ENCODE measurements at regions not wholly inside any gene's neighbourhood (a gene's known extent, or its start where the extent isn't known, plus 50 kb on each side); places are given as distances from the start of the nearest gene placed in this dataset.
"Not testable (repeated sequence)": the region's sequence is repeated elsewhere in the genome, so short reads cannot be mapped to it uniquely, and the experiment has no call there.

- DNase-seq (ENCODE audit: low read depth), result no peak
Measured at GRCh38 chr6:8905757-8906156, 470.4 kb upstream of the SLC35B3 start.

- no peak for DNase-seq (ENCODE audit: low read depth)
Measured at GRCh38 chr6:8904754-8905153, 469.4 kb upstream of the SLC35B3 start.

- DNase-seq (ENCODE audit: low read depth), result no peak
Measured at GRCh38 chr6:8900056-8900455, 464.7 kb upstream of the SLC35B3 start.

GRCh38 chr6:8889514-8889913, 454.2 kb upstream of the SLC35B3 start:
- DNase-seq (ENCODE audit: low read depth), result no peak

- DNase-seq (ENCODE audit: low read depth), result no peak
Measured at GRCh38 chr6:8888468-8888867, 453.1 kb upstream of the SLC35B3 start.

GRCh38 chr6:8881663-8882062, 446.3 kb upstream of the SLC35B3 start:
- no peak for DNase-seq (ENCODE audit: low read depth)

- no peak for DNase-seq (ENCODE audit: low read depth)
Measured at GRCh38 chr6:8879334-8879733, 444.0 kb upstream of the SLC35B3 start.

- no peak for DNase-seq (ENCODE audit: low read depth)
Measured at GRCh38 chr6:8875986-8876385, 440.6 kb upstream of the SLC35B3 start.

GRCh38 chr6:8872589-8872988, 437.2 kb upstream of the SLC35B3 start:
- DNase-seq (ENCODE audit: low read depth), result no peak

- no peak for DNase-seq (ENCODE audit: low read depth)
Measured at GRCh38 chr6:8865451-8865850, 430.1 kb upstream of the SLC35B3 start.

GRCh38 chr6:8860671-8861070, 425.3 kb upstream of the SLC35B3 start:
- no peak for DNase-seq (ENCODE audit: low read depth)

- DNase-seq (ENCODE audit: low read depth), result no peak
Measured at GRCh38 chr6:8859501-8859900, 424.2 kb upstream of the SLC35B3 start.

GRCh38 chr6:8858854-8859331, 423.5 kb upstream of the SLC35B3 start:
- no peak for DNase-seq (ENCODE audit: low read depth)

GRCh38 chr6:8857160-8857559, 421.8 kb upstream of the SLC35B3 start:
- DNase-seq (ENCODE audit: low read depth), result no peak

- no peak for DNase-seq (ENCODE audit: low read depth)
Measured at GRCh38 chr6:8855411-8855810, 420.1 kb upstream of the SLC35B3 start.

- no peak for DNase-seq (ENCODE audit: low read depth)
Measured at GRCh38 chr6:8852332-8852731, 417.0 kb upstream of the SLC35B3 start.

- DNase-seq (ENCODE audit: low read depth), result not testable (repeated sequence)
Measured at GRCh38 chr6:8846680-8847079, 411.3 kb upstream of the SLC35B3 start.

GRCh38 chr6:8845690-8846089, 410.3 kb upstream of the SLC35B3 start:
- DNase-seq (ENCODE audit: low read depth), result no peak

GRCh38 chr6:8844968-8845367, 409.6 kb upstream of the SLC35B3 start:
- DNase-seq (ENCODE audit: low read depth), result no peak

GRCh38 chr6:8839626-8840025, 404.3 kb upstream of the SLC35B3 start:
- no peak for DNase-seq (ENCODE audit: low read depth)

- DNase-seq (ENCODE audit: low read depth), result no peak
Measured at GRCh38 chr6:8837343-8837742, 402.0 kb upstream of the SLC35B3 start.

- not testable (repeated sequence) for DNase-seq (ENCODE audit: low read depth)
Measured at GRCh38 chr6:8832695-8833094, 397.4 kb upstream of the SLC35B3 start.

- DNase-seq (ENCODE audit: low read depth), result no peak
Measured at GRCh38 chr6:8831366-8832152, 396.2 kb upstream of the SLC35B3 start.

- no peak for DNase-seq (ENCODE audit: low read depth)
Measured at GRCh38 chr6:8830794-8831193, 395.4 kb upstream of the SLC35B3 start.

All from non-pigmented ciliary epithelial cell (primary cell).